Panc1 (cell line): ENCODE measurements at regions not wholly inside any gene's neighbourhood (a gene's known extent, or its start where the extent isn't known, plus 50 kb on each side); places are given as distances from the start of the nearest gene placed in this dataset.

Source experiments
- POLR2AphosphoS5 ChIP-seq: IDR thresholded peaks from 2 replicates; pipeline ENCODE4 v1.6.1; 2012; ENCODE audit warnings: mild to moderate bottlenecking, low read depth, low read length, moderate library complexity
- TF ChIP-seq, protein P1 (sequence below): fragments of 450-650 bp; IDR thresholded peaks from 2 replicates; pipeline ENCODE4 v1.5.1; 2017; ENCODE audit warnings: mild to moderate bottlenecking
- TF ChIP-seq, protein P2 (sequence below), 2 experiments: IDR thresholded peaks; 2 replicates each; pipeline ENCODE4 v1.6.1; 2011 to 2012; ENCODE audit warnings: low read depth in 2 of 2, control low read depth in 1 of 2, low read length in 1 of 2, mild to moderate bottlenecking in 1 of 2, moderate library complexity in 1 of 2; ENCODE audit not compliant: insufficient read depth in 1 of 2

DNA sequence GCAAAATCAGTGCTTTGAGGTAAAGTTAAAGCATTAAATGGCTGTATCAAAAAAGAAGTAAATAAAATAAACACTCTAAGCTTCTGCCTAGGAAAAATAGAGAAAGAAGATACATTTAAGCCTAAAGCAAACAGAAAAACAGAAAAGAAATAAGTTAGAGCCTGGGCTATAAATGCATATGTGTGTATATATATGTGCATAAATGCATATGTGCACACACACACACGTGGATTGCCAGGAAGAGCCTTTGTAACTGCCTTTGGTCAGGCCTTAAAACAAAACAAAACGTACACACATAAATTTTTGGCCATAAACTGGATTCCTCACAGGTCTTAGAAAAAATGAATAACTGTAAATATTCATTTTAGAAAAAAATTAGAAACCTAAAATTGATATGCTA, 925.8 kb downstream of the MRPL39 start:
- TF ChIP-seq, protein P1, sequence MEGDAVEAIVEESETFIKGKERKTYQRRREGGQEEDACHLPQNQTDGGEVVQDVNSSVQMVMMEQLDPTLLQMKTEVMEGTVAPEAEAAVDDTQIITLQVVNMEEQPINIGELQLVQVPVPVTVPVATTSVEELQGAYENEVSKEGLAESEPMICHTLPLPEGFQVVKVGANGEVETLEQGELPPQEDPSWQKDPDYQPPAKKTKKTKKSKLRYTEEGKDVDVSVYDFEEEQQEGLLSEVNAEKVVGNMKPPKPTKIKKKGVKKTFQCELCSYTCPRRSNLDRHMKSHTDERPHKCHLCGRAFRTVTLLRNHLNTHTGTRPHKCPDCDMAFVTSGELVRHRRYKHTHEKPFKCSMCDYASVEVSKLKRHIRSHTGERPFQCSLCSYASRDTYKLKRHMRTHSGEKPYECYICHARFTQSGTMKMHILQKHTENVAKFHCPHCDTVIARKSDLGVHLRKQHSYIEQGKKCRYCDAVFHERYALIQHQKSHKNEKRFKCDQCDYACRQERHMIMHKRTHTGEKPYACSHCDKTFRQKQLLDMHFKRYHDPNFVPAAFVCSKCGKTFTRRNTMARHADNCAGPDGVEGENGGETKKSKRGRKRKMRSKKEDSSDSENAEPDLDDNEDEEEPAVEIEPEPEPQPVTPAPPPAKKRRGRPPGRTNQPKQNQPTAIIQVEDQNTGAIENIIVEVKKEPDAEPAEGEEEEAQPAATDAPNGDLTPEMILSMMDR: no peak
- TF ChIP-seq, protein P2, sequence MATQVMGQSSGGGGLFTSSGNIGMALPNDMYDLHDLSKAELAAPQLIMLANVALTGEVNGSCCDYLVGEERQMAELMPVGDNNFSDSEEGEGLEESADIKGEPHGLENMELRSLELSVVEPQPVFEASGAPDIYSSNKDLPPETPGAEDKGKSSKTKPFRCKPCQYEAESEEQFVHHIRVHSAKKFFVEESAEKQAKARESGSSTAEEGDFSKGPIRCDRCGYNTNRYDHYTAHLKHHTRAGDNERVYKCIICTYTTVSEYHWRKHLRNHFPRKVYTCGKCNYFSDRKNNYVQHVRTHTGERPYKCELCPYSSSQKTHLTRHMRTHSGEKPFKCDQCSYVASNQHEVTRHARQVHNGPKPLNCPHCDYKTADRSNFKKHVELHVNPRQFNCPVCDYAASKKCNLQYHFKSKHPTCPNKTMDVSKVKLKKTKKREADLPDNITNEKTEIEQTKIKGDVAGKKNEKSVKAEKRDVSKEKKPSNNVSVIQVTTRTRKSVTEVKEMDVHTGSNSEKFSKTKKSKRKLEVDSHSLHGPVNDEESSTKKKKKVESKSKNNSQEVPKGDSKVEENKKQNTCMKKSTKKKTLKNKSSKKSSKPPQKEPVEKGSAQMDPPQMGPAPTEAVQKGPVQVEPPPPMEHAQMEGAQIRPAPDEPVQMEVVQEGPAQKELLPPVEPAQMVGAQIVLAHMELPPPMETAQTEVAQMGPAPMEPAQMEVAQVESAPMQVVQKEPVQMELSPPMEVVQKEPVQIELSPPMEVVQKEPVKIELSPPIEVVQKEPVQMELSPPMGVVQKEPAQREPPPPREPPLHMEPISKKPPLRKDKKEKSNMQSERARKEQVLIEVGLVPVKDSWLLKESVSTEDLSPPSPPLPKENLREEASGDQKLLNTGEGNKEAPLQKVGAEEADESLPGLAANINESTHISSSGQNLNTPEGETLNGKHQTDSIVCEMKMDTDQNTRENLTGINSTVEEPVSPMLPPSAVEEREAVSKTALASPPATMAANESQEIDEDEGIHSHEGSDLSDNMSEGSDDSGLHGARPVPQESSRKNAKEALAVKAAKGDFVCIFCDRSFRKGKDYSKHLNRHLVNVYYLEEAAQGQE (IDR thresholded peaks at IDR 0.05; ENCODE audit: insufficient read depth in 1 of 2, low read depth in 2 of 2, low read length in 1 of 2): no peak
- TF ChIP-seq POLR2AphosphoS5: no peak
